T-helper 9 cell (primary cell): ENCODE measurements at regions not wholly inside any gene's neighbourhood (a gene's known extent, or its start where the extent isn't known, plus 50 kb on each side); places are given as distances from the start of the nearest gene placed in this dataset.

Source experiments
- DNase-seq: peaks from one replicate; pipeline ENCODE4 v3.0.0-alpha.2; 2020

GRCh38 chr2:5845798-5846330 is 153.7 kb downstream of the SOX11 start:
- DNase-seq: no peak

DNA sequence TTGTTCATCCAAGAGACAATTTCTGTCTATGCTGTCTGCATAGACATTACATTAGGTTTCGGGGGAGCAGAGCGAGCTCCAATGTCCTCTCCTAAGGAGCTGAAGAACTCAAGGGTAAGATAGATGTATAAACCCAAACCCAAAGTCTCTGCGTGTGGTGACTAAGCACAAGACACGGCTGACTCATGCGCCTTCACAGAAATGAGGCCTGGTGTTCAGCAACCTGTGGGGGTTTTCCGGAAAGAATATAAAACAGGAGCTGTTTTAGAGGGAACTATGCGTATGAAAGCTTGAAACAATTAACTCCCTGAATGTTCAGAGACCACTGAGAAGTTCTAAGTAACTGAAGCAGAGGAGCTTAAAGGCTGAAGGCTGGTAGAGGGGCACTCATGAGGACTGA is 154.7 kb downstream of the SOX11 start:
- no peak for DNase-seq

DNA sequence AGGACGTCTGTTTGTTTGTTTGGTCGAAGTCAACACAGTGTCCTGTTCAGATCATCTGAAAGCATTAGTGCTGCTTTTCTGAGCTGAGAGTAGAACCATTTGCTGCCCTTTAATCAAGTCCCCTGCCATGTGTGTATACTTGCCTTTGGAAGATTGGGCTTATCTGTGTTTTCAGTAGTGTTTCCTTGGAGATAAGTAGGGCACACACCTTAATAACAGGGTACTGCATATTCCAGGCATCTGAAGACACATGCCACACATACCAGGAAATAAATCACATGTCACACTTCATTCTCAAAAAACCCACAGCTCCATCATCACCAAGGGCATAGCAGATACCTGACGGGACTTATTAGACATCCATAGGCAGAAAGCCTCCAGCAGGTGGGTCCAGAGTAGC is 157.4 kb downstream of the SOX11 start:
- no peak for DNase-seq

DNA sequence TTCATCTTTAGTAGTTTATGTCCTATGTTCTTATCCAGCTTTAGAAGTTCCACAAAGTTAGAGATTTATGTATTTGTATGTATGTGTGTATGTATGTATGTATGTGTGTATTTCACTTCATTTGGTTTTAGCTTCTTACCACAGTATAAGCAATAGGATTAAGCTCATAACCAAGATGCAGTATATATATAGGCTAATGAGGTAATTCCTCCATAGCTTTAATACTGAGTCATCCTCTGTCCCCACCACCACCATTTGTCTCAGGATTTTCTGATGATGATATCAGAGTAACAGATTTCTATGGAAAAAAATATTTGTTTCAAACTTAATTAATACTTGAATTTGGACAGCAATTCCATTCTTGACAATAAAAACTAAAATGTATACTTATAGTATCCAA is 159.2 kb downstream of the SOX11 start:
- DNase-seq: no peak

DNA sequence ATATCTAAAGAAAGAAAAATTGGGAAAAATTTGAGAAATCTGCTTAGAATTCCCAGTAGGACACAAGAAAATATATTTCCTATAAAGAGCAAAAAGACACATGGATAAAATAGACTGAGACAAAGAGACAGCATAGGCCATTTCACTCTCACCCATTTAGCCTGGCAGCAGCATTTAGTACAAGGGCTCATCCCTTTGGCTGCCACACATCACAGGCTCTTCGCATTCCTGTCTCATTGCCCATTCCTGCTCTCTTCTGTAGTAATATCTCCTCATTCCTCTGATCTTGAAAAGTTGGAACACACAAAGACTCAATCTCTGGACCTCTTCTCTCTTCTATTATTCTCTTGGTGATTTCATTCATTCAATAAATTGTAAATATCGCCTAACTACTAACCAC is 162.6 kb downstream of the SOX11 start:
- no peak for DNase-seq

- DNase-seq: no peak
These were observed 174.9 kb downstream of the SOX11 start for GRCh38 chr2:5867056-5867455.

DNA sequence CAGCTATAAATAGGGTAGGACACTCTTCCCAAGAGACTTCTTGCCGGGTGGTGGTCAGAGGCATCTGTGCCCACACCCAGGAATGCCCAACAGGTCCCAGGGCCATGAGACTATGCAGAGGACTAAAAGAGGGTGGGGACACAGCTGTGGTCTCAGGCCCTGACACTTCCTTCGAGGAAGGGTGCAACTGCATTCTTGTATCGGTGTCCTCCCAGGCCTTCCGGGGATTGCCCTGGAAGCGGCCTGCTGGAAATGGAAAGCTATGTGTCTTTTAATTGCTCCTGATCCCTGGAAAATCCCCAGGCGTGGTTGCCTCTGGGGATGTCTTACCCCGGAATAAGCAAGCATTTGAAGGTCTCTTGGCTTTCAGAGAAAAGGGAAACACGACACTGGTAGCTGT is 176.7 kb downstream of the SOX11 start:
- DNase-seq: no peak

DNA sequence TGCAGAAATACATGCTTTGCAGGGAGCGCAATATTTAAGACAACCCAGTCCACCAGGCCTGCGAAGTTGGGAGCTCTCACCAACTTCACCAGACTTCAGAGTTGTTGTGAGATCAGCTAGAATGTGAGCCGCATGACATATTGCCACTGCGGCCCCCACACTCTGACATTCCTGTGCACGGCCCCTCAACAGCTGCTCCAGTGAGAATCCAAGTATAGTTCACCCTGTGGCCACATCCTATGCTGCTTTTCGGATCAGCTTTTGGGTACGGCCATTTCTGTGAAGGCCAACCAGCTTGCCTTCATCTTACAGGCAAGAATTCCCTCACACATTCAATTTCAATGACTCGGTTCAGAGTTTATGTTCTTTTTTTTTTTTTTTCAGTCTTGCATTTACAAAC is 177.8 kb downstream of the SOX11 start:
- no peak for DNase-seq

- no peak for DNase-seq
These were observed 185.2 kb downstream of the SOX11 start for GRCh38 chr2:5877360-5877759.

DNA sequence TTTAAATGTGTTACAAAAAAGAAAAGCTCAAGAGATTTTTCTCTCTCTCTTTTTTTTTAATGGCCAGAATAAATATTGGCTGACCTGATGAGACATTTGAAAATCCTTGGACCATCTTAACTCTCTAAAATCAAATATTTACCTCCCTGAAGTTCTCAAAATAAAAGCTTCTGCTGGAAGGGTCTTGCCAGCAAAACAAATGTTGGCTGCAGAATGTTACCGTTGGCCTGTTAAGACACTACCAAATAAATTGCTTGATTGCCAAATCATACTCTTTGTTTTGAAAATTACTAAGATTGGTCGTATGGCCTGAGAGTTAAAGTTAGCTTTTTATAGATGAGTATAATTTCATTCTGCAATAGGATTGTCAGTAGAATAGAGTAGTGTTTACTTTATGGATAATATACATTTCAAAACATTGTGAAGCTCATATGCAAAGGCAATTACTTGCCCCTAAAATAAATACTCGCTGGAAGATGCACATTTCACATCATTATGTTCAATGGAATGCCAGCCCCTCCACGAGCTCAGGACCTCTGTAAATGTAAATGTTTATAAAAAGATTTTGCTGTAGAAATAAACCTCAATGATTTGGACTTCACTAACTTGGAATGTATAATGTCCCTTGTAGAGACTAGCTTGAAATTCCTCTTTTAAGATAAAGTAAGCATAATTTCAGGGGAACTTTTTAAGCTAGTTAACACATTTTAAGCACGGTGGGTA is 193.4 kb downstream of the SOX11 start:
- no peak for DNase-seq

DNA sequence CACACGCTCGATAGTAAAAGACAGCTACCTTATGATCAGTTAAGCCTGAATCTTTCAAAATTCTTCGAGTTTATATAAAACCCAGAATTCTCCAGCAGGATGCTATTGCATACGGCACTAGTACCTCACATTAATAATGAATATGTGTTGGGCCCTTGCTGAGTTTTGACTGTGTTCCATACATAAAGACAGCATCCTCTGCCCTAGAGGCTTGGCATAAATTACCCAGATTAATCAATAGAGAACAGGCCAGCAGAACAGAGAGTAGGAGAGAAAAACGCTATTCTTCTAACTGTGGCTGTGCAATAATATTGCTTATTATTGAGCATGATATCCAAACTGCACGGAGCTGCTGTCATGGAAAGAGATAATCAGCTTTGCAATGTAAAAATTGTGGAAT is 194.3 kb downstream of the SOX11 start:
- DNase-seq: no peak

DNA sequence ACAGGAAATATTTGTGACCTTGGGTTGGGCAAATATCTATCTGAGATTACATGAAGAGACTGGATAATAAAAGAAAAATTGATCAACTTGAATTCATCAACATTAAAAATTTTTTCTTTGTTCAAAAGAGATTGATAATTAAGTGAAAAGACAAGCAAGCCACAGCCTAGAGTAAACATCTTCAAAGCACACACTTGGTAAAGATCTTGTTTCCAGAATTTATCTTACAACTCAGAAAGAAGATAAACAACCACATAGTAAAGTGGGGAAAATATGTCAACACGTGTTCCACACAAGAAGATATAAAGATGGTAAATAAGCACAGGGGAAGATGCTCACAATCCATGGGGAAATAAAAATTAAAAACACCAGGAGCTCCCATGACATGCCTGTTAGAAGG is 195.9 kb downstream of the SOX11 start:
- DNase-seq: no peak

GRCh38 chr2:5889519-5889918 is 197.3 kb downstream of the SOX11 start:
- no peak for DNase-seq

DNA sequence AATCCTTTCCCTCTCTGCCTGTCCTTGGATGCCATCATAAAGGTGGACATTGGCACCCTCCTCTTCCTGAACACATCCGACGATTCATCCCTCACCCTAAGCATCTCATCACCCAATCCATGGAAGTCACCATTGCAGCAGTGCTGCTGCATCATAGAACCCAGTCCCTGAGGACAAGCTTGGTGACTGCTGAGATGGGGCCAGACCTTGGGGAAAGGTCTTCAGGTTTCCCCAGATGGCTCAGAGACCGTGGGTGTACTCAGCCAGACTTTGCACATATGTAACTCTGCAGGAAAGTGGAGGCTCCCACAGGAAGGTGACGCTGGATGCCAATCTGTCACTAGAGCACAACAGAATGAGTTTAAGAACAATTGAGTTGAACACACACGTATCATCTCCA is 202.2 kb downstream of the SOX11 start:
- DNase-seq: no peak

DNA sequence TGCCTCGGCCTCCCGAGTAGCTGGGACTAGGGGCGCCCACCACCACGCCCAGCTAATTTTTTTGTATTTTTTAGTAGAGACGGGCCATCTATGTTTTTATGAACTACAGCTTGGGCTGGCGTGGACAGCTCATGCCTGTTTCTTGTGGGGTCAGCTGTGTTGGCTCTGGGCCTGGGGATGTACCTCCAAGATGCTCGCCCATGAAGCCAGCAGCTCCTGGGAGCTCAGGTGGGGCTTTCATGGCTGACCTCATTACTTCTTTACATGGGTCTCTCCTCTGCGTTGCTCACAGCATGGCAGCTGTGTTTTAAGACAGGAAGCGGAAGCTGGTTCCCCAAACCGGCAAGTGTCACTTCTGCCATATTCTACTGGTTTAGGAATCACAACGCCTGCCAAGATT is 203.1 kb downstream of the SOX11 start:
- no peak for DNase-seq

DNA sequence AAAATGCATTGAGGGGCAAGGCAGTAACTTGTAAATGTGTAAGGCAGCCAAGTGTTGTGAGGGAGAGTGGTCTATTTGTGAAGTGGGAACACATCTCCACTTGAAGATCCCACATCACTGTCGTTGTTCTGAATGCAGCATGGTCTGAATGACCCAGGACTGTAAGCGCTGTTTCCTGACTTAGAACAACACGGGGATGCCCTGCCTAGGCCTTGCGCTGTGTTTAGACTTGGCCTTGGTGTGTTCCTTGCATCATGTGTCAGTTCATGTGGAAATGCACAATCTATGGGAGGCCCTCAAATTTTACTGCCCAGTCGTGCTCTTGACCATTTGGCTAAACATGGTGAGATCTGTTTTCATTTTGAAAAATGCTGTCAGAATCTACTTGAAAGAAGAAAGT is 205.1 kb downstream of the SOX11 start:
- DNase-seq: no peak

GRCh38 chr2:5898667-5899066 is 206.5 kb downstream of the SOX11 start:
- no peak for DNase-seq

- DNase-seq: no peak
These were observed 213.5 kb downstream of the SOX11 start for GRCh38 chr2:5905661-5906060.

- no peak for DNase-seq
These were observed 215.9 kb downstream of the SOX11 start for GRCh38 chr2:5908071-5908470.

DNA sequence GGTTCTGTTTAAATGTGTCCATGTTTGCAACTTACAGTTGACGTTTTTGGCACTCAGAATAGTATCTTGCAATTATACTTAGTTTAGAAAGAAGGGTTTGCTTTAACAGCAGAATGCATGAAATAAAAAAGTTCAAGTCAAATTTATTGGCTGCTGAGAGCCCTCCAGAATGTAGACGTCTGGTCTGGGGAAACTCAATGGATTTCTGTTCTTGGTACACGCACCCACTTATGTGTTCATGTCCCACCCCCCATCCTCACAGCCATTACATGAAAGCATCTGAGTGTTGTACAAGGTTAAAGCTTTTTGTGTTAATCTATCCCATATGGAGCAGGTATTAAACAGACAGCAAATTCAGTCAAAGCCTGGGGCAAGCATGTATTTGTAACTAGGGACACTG is 219.5 kb downstream of the SOX11 start:
- no peak for DNase-seq

DNA sequence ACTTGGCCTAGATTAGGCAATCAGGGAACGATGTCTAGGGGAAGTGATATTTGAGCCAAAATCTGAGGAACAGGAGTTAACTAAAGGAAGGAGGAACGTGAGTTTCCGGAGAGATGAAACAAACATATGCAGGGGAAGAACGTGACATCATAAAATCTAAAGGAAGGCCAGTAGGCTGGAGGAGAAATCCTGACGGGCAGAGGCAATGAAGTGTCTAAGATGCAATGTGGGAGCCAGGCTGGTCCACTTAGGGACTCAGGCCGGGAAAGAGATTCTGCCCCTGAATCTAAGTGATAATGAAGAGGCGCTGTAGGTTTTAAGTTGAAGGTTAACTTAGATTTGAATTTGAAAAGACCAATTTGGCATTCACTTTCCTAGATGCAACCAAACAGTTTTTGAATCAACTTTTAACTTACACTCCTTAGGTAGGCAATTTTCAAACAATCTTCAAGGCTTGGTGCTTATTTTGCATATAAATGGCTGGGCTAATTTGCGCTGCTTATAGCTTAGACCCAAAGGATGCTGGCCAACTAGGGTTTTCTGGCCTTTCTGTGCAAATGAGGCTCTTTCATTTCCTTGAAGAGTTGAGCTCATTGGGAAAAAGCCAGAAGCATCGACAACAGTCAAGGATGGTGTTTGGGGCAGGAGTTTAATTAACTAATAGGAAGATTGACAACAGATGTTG is 221.7 kb downstream of the SOX11 start:
- no peak for DNase-seq

DNA sequence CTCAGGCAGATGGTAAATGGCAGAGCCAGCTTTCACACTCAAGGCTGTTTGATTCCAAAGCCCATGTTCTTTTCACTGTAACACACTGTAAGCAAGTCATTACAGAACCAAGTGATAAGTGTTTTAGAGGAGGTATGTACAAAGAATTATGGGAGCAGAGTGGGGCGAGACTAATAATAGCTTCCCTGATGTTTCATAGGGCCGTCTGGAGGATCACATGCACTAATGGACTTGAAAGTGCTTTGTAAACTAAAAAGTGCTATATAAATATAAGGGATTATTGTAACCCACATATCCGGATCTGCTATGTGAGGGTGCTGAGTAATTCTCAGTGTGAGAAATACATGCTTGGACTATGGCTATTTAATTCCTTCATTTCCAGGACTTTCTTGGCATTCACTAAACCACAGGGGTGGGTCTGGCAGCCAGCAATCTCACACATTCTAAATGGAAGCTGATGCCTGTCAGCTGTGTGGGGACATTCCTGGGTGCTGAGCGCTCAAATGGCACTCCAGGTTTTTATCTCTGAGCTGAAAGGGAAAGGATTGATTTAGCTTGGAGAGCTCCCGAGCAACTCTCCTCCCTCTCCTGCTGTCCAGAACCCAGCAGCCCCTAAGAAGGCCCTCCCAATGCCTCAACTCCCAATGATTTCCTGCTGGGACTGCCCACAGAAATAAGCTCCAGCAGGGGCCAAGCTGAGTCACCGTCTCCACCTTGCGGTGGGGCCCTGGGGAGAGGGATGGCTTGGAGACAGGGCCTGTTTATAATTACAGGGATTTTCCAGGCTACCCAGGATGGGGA is 222.8 kb downstream of the SOX11 start:
- DNase-seq: no peak

DNA sequence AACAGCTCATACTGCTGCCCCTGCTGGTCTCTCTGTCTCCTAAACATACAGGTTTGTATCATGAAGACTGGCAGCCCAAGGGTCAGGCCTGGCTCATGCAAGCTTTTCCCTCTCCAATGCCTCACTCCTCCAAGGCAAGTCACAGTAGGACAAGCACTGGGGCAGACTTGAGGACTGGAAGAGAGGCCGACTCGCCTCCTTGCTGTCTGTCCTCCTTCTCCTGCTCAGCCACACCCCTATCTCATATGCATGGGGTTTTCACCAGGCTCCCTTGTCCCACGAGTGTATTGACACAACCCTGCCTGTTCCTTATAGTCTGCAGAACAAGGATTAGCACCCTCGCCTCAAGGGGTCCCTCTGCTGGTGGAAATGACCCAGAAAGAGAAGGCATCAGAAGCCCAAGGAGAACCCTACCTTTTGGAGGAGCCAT is 223.7 kb downstream of the SOX11 start:
- DNase-seq: no peak
